WTC11 (cell line): ENCODE measurements at regions not wholly inside any gene's neighbourhood (a gene's known extent, or its start where the extent isn't known, plus 50 kb on each side); places are given as distances from the start of the nearest gene placed in this dataset.

ENCODE experiments used
- ATAC-seq: fragments of 200-7000 bp; cut with Tn5 transposase; 2 replicates; pipeline ENCODE4 v1.10.0; 2021; ENCODE audit warnings: mild to moderate bottlenecking, moderate library complexity
- CTCF ChIA-PET: fragments of 300-600 bp; sonication (Branson Sonifier 250); formaldehyde crosslinking; loops from one replicate; lab custom pipeline; 2021; ENCODE audit warnings: antibody characterized with exemption; lab: Charles Lee
- POLR2A ChIA-PET: fragments of 350-600 bp; sonication (Branson Sonifier 250); formaldehyde crosslinking; loops from one replicate; lab custom pipeline; 2021; ENCODE audit warnings: antibody characterized with exemption; lab: Charles Lee
- DNase-seq: peaks from one replicate; pipeline ENCODE4 v3.0.0; 2021; ENCODE audit warnings: low spot score
- H3K27ac Mint-ChIP-seq: 2 replicates; pipeline ENCODE4 v1.8.0; 2021; ENCODE audit warnings: mixed read lengths
- H3K27me3 Mint-ChIP-seq: 2 replicates; pipeline ENCODE4 v1.8.0; 2021; ENCODE audit warnings: low read depth, mild to moderate bottlenecking, moderate library complexity, mixed read lengths
- H3K36me3 Mint-ChIP-seq: 2 replicates; pipeline ENCODE4 v1.8.0; 2021; ENCODE audit warnings: mixed read lengths
- H3K4me1 Mint-ChIP-seq: 2 replicates; pipeline ENCODE4 v1.8.0; 2022; ENCODE audit warnings: mixed read lengths
- H3K4me3 Mint-ChIP-seq: 2 replicates; pipeline ENCODE4 v1.8.0; 2021; ENCODE audit warnings: mild to moderate bottlenecking, moderate library complexity, mixed read lengths
- H3K9me3 Mint-ChIP-seq: 2 replicates; pipeline ENCODE4 v1.8.0; 2021; ENCODE audit warnings: mixed read lengths
- HMGA2 ChIP-seq: fragments of 250-450 bp; sonication (Bioruptor Pico); IDR thresholded peaks from 2 replicates; pipeline ENCODE4 v1.4.0; 2021; ENCODE audit warnings: mild to moderate bottlenecking, moderate library complexity
- JUN ChIP-seq: sonication (generic); formaldehyde crosslinking; IDR thresholded peaks from 2 replicates; pipeline ENCODE4 v1.8.0; 2023; ENCODE audit warnings: mild to moderate bottlenecking, missing genetic modification reagents
- NFATC4 ChIP-seq: fragments of 250-450 bp; sonication (Bioruptor Pico); IDR thresholded peaks from 2 replicates; pipeline ENCODE4 v1.9.0; 2021; ENCODE audit warnings: mild to moderate bottlenecking
- TEAD1 ChIP-seq: sonication (generic); formaldehyde crosslinking; IDR thresholded peaks from 2 replicates; pipeline ENCODE4 v1.8.0; 2022; ENCODE audit warnings: mild to moderate bottlenecking, missing genetic modification reagents
- ZBTB21 ChIP-seq: sonication (generic); formaldehyde crosslinking; IDR thresholded peaks from 2 replicates; pipeline ENCODE4 v1.8.1; 2023; ENCODE audit warnings: mild to moderate bottlenecking, missing genetic modification reagents, borderline replicate concordance
- ZNF219 ChIP-seq: sonication (generic); formaldehyde crosslinking; IDR thresholded peaks from 2 replicates; pipeline ENCODE4 v1.8.0; 2023; ENCODE audit warnings: missing genetic modification reagents, mild to moderate bottlenecking, borderline replicate concordance
- ZNF232 ChIP-seq: sonication (generic); formaldehyde crosslinking; IDR thresholded peaks from 2 replicates; pipeline ENCODE4 v1.8.0; 2022; ENCODE audit warnings: mild to moderate bottlenecking, missing genetic modification reagents
- ZNF263 ChIP-seq: sonication (generic); formaldehyde crosslinking; IDR thresholded peaks from 2 replicates; pipeline ENCODE4 v1.8.1; 2022; ENCODE audit warnings: low read depth, mild to moderate bottlenecking, moderate library complexity, missing genetic modification reagents
- ZNF423 ChIP-seq: fragments of 250-450 bp; sonication (Bioruptor Pico); IDR thresholded peaks from 2 replicates; pipeline ENCODE4 v2.1.2; 2022; ENCODE audit warnings: mild to moderate bottlenecking, moderate library complexity
- TF ChIP-seq, protein P1 (sequence below): sonication (generic); formaldehyde crosslinking; IDR thresholded peaks from 2 replicates; pipeline ENCODE4 v1.8.0; 2022; ENCODE audit warnings: mild to moderate bottlenecking, missing genetic modification reagents
- TF ChIP-seq, protein P2 (sequence below): fragments of 250-450 bp; sonication (Bioruptor Pico); IDR thresholded peaks from 2 replicates; pipeline ENCODE4 v2.1.2; 2022; ENCODE audit warnings: mild to moderate bottlenecking, moderate library complexity
- TF ChIP-seq, protein P3 (sequence below): fragments of 200-600 bp; IDR thresholded peaks from 2 replicates; pipeline ENCODE4 v1.8.0; 2022; ENCODE audit warnings: antibody characterized with exemption
- TF ChIP-seq, protein P4 (sequence below): sonication (generic); formaldehyde crosslinking; IDR thresholded peaks from 2 replicates; pipeline ENCODE4 v1.8.1; 2023; ENCODE audit warnings: mild to moderate bottlenecking, missing genetic modification reagents
- TF ChIP-seq, protein P5 (sequence below): sonication (generic); formaldehyde crosslinking; IDR thresholded peaks from 2 replicates; pipeline ENCODE4 v1.8.1; 2022; ENCODE audit warnings: low read depth, missing genetic modification reagents, borderline replicate concordance
- TF ChIP-seq, protein P6 (sequence below): fragments of 250-450 bp; sonication (Bioruptor Pico); IDR thresholded peaks from 2 replicates; pipeline ENCODE4 v1.9.0; 2021; ENCODE audit warnings: mild to moderate bottlenecking
- TF ChIP-seq, protein P7 (sequence below): sonication (generic); formaldehyde crosslinking; IDR thresholded peaks from 2 replicates; pipeline ENCODE4 v1.8.1; 2023; ENCODE audit warnings: mild to moderate bottlenecking, missing genetic modification reagents, borderline replicate concordance

DNA sequence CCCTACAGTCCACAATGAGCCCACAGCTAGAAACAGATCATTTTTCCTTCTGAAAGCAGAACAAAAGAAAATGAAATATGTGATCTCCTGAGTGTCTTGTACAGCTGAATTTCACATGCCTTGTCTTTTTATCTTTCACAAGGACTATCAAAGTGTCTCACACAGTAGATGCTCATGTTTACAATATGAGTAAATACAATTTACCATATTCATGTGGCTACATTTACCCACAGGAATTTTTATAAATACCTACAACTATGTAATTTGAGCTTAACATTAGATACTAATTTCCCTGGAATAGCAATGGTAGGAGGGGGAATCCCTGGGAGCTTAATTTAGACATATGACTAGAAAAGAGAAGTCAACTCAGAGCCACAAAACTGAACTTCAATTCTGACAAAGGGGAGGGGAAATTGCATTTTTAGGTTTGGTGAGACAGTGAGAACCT lies 186.2 kb downstream of the MACC1 start (continued):
- TF ChIP-seq, protein P1, sequence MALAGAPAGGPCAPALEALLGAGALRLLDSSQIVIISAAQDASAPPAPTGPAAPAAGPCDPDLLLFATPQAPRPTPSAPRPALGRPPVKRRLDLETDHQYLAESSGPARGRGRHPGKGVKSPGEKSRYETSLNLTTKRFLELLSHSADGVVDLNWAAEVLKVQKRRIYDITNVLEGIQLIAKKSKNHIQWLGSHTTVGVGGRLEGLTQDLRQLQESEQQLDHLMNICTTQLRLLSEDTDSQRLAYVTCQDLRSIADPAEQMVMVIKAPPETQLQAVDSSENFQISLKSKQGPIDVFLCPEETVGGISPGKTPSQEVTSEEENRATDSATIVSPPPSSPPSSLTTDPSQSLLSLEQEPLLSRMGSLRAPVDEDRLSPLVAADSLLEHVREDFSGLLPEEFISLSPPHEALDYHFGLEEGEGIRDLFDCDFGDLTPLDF (CRISPR knock-in tag), result no peak
- TF ChIP-seq TEAD1 (CRISPR knock-in tag) (no peak), HMGA2 (CRISPR knock-in tag) (no peak), ZNF232 (no peak), ZNF423 (CRISPR knock-in tag) (no peak)
- TF ChIP-seq, protein P2, sequence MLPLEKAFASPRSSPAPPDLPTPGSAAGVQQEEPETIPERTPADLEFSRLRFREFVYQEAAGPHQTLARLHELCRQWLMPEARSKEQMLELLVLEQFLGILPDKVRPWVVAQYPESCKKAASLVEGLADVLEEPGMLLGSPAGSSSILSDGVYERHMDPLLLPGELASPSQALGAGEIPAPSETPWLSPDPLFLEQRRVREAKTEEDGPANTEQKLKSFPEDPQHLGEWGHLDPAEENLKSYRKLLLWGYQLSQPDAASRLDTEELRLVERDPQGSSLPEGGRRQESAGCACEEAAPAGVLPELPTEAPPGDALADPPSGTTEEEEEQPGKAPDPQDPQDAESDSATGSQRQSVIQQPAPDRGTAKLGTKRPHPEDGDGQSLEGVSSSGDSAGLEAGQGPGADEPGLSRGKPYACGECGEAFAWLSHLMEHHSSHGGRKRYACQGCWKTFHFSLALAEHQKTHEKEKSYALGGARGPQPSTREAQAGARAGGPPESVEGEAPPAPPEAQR (CRISPR knock-in tag), result no peak

DNA sequence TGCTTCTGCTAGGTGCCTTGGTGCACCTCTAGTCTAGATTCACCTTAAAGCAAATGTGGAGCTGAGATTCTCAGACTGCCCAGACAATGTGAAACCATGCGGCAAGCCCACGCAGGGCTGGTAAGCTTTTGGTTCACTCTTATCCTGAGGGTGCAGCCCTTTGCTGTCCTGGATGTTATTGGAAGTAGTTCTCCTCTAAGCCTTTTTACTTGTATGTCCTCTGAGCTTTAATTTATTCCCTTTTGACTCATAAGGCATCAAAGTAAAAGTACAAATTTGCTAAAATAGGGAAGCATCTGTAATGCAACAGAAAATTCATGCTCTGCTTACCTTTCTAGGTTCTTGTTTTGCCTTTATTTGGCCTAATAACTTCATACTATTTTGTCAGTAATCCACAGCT lies 186.8 kb downstream of the MACC1 start:
- ChIA-PET POLR2A (interaction anchor here (1.0 kb wide), 1 partner anchor 11 kb away, joined by 4 read pairs; no protein-coding TSS in a partner anchor), CTCF (interaction anchor here (0.5 kb wide), 1 partner anchor 286 kb away, joined by 4 read pairs; no protein-coding TSS in a partner anchor)
- H3K4me1 Mint-ChIP-seq, result peaks cover 83% of the 10 kb centered on the region
- H3K9me3 Mint-ChIP-seq, result peaks cover 7% of the 10 kb centered on the region; the same call in 1 of the 2 replicates
- H3K36me3 Mint-ChIP-seq, result peaks cover 24% of the 10 kb centered on the region
- DNase-seq, result no peak
- peak; percentile 45 for ATAC-seq
- H3K4me3 Mint-ChIP-seq, result no peak overlapping the region
- peak overlapping the region; percentile 44 for H3K27ac Mint-ChIP-seq
- no peak for TF ChIP-seq NFATC4 (CRISPR knock-in tag)
- TF ChIP-seq, protein P3, sequence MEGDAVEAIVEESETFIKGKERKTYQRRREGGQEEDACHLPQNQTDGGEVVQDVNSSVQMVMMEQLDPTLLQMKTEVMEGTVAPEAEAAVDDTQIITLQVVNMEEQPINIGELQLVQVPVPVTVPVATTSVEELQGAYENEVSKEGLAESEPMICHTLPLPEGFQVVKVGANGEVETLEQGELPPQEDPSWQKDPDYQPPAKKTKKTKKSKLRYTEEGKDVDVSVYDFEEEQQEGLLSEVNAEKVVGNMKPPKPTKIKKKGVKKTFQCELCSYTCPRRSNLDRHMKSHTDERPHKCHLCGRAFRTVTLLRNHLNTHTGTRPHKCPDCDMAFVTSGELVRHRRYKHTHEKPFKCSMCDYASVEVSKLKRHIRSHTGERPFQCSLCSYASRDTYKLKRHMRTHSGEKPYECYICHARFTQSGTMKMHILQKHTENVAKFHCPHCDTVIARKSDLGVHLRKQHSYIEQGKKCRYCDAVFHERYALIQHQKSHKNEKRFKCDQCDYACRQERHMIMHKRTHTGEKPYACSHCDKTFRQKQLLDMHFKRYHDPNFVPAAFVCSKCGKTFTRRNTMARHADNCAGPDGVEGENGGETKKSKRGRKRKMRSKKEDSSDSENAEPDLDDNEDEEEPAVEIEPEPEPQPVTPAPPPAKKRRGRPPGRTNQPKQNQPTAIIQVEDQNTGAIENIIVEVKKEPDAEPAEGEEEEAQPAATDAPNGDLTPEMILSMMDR, result no peak
- TF ChIP-seq JUN, result no peak
- TF ChIP-seq, protein P4, sequence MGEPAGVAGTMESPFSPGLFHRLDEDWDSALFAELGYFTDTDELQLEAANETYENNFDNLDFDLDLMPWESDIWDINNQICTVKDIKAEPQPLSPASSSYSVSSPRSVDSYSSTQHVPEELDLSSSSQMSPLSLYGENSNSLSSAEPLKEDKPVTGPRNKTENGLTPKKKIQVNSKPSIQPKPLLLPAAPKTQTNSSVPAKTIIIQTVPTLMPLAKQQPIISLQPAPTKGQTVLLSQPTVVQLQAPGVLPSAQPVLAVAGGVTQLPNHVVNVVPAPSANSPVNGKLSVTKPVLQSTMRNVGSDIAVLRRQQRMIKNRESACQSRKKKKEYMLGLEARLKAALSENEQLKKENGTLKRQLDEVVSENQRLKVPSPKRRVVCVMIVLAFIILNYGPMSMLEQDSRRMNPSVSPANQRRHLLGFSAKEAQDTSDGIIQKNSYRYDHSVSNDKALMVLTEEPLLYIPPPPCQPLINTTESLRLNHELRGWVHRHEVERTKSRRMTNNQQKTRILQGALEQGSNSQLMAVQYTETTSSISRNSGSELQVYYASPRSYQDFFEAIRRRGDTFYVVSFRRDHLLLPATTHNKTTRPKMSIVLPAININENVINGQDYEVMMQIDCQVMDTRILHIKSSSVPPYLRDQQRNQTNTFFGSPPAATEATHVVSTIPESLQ (CRISPR knock-in tag), result no peak
- TF ChIP-seq ZNF219 (CRISPR knock-in tag), result no peak
- TF ChIP-seq, protein P5, sequence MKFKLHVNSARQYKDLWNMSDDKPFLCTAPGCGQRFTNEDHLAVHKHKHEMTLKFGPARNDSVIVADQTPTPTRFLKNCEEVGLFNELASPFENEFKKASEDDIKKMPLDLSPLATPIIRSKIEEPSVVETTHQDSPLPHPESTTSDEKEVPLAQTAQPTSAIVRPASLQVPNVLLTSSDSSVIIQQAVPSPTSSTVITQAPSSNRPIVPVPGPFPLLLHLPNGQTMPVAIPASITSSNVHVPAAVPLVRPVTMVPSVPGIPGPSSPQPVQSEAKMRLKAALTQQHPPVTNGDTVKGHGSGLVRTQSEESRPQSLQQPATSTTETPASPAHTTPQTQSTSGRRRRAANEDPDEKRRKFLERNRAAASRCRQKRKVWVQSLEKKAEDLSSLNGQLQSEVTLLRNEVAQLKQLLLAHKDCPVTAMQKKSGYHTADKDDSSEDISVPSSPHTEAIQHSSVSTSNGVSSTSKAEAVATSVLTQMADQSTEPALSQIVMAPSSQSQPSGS (CRISPR knock-in tag), result no peak
- no peaks in the 10 kb centered on the region for H3K27me3 Mint-ChIP-seq

DNA sequence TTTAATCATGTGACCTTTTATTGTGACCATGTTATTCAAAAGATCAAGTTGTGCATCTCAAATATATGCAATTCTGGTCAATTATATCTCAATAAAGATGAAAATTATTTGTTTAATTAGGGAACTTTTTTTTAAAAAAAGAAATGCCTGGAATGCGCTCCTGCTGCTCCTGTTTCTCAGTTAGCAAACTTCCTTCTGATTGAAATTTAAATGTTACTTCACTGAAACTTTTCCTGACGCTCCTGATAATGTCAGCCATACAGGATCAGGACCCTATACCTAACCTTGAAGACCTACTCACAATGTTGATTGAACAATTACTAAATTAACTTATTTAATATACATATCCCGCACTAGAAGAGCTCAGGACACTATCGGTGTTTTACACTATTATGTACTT lies 190.4 kb downstream of the MACC1 start:
- Mint-ChIP-seq H3K4me1 (peaks cover 85% of the 10 kb centered on the region), H3K27me3 (no peaks in the 10 kb centered on the region), H3K9me3 (peaks cover 7% of the 10 kb centered on the region; the same call in 1 of the 2 replicates), H3K36me3 (peaks cover 34% of the 10 kb centered on the region), H3K27ac (peak overlapping the region; percentile 88), H3K4me3 (no peak overlapping the region)
- CTCF ChIA-PET, result no interaction called here
- DNase-seq, result no peak
- peak; percentile 73 for ATAC-seq
- no peak for TF ChIP-seq ZNF263 (CRISPR knock-in tag)
- 0 out of 2 replicates have a peak, but pooled peaks have one; percentile 22 for TF ChIP-seq TEAD1 (CRISPR knock-in tag)
- TF ChIP-seq, protein P6, sequence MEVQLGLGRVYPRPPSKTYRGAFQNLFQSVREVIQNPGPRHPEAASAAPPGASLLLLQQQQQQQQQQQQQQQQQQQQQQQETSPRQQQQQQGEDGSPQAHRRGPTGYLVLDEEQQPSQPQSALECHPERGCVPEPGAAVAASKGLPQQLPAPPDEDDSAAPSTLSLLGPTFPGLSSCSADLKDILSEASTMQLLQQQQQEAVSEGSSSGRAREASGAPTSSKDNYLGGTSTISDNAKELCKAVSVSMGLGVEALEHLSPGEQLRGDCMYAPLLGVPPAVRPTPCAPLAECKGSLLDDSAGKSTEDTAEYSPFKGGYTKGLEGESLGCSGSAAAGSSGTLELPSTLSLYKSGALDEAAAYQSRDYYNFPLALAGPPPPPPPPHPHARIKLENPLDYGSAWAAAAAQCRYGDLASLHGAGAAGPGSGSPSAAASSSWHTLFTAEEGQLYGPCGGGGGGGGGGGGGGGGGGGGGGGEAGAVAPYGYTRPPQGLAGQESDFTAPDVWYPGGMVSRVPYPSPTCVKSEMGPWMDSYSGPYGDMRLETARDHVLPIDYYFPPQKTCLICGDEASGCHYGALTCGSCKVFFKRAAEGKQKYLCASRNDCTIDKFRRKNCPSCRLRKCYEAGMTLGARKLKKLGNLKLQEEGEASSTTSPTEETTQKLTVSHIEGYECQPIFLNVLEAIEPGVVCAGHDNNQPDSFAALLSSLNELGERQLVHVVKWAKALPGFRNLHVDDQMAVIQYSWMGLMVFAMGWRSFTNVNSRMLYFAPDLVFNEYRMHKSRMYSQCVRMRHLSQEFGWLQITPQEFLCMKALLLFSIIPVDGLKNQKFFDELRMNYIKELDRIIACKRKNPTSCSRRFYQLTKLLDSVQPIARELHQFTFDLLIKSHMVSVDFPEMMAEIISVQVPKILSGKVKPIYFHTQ (CRISPR knock-in tag), result no peak
- TF ChIP-seq ZBTB21, result no peak
- TF ChIP-seq, protein P7, sequence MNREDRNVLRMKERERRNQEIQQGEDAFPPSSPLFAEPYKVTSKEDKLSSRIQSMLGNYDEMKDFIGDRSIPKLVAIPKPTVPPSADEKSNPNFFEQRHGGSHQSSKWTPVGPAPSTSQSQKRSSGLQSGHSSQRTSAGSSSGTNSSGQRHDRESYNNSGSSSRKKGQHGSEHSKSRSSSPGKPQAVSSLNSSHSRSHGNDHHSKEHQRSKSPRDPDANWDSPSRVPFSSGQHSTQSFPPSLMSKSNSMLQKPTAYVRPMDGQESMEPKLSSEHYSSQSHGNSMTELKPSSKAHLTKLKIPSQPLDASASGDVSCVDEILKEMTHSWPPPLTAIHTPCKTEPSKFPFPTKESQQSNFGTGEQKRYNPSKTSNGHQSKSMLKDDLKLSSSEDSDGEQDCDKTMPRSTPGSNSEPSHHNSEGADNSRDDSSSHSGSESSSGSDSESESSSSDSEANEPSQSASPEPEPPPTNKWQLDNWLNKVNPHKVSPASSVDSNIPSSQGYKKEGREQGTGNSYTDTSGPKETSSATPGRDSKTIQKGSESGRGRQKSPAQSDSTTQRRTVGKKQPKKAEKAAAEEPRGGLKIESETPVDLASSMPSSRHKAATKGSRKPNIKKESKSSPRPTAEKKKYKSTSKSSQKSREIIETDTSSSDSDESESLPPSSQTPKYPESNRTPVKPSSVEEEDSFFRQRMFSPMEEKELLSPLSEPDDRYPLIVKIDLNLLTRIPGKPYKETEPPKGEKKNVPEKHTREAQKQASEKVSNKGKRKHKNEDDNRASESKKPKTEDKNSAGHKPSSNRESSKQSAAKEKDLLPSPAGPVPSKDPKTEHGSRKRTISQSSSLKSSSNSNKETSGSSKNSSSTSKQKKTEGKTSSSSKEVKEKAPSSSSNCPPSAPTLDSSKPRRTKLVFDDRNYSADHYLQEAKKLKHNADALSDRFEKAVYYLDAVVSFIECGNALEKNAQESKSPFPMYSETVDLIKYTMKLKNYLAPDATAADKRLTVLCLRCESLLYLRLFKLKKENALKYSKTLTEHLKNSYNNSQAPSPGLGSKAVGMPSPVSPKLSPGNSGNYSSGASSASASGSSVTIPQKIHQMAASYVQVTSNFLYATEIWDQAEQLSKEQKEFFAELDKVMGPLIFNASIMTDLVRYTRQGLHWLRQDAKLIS (CRISPR knock-in tag), result no peak
- POLR2A ChIA-PET, result no interaction called here
